H1 (cell line): ENCODE measurements at regions not wholly inside any gene's neighbourhood (a gene's known extent, or its start where the extent isn't known, plus 50 kb on each side); places are given as distances from the start of the nearest gene placed in this dataset.

Experiments
- CEBPB ChIP-seq: IDR thresholded peaks from 2 replicates; pipeline ENCODE4 v1.6.1; 2012; ENCODE audit warnings: low read depth, low read length
- CTCF ChIP-seq, 3 experiments: IDR thresholded peaks; 1 replicate in 2 of 3; 2 replicates in 1 of 3; pipeline versions ENCODE4 v1.5.1 to v1.6.1; 2011; ENCODE audit warnings: low read length in 3 of 3, mild to moderate bottlenecking in 3 of 3, inconsistent platforms in 2 of 3, low read depth in 1 of 3, moderate library complexity in 1 of 3; ENCODE audit not compliant: insufficient read depth in 1 of 3; ENCODE audit errors: control extremely low read depth in 1 of 3
- EZH2 ChIP-seq: fragments of 200-600 bp; sonication (generic); IDR thresholded peaks from 2 replicates; pipeline ENCODE4 v1.7.1; 2012; ENCODE audit warnings: low read depth, mild to moderate bottlenecking, moderate library complexity, low read length, inconsistent platforms; ENCODE audit not compliant: severe bottlenecking

GRCh38 chr3:164851204-164851603 is 227.1 kb downstream of the SI start:
- no peak for TF ChIP-seq CEBPB
- TF ChIP-seq EZH2, result no peak
- TF ChIP-seq CTCF (IDR thresholded peaks at IDR 0.05; ENCODE audit: control extremely low read depth in 1 of 3, insufficient read depth in 1 of 3, low read depth in 1 of 3, low read length in 3 of 3), result no peak
